Activated T-helper 9 cell treated with anti-CD3 and anti-CD28 coated beads, Interleukin-2, amount 50 U/mL, for 16 hours (primary cell): ENCODE measurements at regions not wholly inside any gene's neighbourhood (a gene's known extent, or its start where the extent isn't known, plus 50 kb on each side); places are given as distances from the start of the nearest gene placed in this dataset.
"Not testable (repeated sequence)": the region's sequence is repeated elsewhere in the genome, so short reads cannot be mapped to it uniquely, and the experiment has no call there.

Source experiments
- DNase-seq: peaks from one replicate; pipeline ENCODE4 v3.0.0-alpha.2; 2020; ENCODE audit warnings: low read depth

DNA sequence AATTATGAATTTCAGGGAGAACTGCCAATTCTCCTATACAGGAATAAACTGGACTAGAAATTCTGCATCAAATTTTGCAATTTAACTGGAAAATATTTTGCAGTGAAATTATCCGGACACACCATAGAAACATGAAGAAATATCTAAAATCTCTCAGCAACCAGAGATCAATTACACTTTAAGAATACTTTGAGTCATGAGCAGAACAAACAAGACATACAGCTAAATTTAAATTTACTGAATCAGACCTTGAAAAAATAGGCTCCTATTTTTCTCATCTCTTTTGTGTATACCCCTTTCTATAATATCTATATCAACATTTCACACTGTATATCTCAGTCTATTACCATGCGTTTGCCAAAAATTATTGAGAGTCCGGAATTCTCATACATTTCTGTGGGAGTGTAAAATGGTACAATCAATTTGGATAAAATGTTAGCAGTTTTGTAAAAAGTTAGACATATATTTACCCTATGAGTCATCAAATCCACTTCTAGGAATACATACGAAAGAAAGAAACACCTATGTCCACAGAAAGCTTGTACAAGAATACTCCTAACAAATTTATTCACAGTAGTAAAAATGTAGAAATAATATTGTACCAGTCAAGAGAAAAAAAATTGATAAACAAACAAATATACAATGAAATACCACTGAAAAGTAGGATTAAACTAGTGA is 593.1 kb upstream of the NECTIN3 start:
- DNase-seq = no peak

DNA sequence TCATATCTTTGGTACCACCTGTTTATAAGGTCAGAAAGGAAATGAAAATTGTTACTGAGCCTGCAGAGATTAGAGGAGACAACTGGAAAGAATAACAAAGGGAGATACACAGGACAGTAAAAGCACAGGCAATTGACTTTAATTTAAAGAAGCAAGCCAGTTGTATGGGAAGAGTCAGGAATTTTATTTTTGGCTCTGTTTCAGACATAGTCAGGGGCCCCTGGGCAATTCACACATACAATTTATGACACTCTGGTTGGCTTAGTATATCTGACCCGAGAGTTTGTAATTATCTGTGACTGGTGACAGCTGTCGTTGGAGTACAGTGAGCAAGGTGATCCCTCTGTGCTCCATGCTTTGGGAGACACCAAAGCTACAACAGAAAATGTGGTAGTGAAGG is 591.9 kb upstream of the NECTIN3 start:
- DNase-seq = no peak

DNA sequence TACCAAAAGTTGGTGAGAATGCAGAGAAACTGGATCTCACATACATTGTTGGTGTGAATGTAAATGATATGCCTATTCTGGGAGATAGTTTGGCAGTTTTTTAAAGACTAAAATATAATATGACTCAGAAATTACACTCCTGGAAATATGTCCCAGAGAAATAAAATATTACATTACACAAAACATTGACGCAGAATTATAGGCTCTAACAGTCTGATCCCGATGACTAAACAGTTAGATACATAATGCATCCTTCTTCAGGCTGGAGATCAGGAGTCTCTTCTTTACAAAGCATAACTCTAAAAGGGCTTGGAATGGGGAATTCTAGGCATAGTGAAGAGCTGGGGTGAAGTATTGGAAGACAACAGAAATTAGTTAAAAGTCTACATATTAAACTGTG is 586.2 kb upstream of the NECTIN3 start:
- DNase-seq = no peak

DNA sequence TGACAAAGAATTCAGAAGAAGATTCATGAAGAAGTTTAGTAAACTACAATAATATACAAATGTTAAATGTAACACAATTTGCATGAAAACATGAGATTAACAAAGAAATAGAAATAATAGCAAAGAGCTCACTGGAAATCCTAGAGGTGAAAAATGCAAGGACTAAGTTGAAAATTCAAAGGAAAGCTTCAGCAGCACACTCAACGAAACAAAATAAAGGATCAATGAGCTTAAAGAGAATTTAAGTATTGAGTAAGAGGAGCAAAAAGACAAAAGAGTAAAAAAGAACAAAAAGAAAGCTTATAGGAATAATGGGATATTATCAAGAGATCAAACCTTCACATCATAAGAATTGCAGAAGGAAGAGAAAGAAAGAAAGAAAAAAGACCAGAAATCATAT is 583.8 kb upstream of the NECTIN3 start:
- DNase-seq = no peak

DNA sequence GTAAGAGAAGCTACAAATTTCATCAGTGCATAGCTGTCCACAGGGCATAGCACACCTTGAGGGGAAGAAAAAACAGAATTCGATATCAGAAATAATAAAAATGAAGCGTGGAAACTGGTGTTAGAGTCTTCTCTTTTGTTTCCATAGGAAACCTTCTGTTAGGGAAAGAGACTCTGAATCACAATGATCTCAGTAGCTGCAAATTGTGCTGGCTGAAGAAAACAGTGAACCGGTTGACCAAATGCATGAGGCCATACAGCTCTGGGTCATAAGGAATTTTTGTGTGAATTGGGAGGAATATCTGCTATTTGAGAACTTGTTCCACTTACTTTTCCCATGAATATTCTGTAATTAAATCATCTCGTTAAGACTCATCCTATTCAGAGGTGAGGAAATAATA is 580.2 kb upstream of the NECTIN3 start:
- no peak for DNase-seq

DNA sequence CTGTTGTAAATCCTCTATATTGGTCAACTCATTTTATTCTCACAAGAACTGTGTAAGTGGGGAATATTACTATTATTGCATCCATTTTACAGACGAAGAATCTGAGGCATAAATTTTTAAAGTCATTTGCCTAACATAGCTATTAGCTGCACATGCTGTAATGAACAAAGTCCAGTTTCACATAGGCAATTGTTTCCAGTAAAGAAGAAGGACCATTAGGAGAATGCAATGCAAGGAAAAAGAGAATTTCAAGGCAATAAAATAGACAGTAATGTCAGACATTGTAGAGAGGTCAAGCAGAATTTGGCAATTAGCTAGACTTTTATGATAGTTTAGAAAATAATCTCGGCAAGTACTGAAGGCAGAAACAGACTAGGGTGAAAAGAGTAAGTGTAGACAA is 578.7 kb upstream of the NECTIN3 start:
- no peak for DNase-seq

DNA sequence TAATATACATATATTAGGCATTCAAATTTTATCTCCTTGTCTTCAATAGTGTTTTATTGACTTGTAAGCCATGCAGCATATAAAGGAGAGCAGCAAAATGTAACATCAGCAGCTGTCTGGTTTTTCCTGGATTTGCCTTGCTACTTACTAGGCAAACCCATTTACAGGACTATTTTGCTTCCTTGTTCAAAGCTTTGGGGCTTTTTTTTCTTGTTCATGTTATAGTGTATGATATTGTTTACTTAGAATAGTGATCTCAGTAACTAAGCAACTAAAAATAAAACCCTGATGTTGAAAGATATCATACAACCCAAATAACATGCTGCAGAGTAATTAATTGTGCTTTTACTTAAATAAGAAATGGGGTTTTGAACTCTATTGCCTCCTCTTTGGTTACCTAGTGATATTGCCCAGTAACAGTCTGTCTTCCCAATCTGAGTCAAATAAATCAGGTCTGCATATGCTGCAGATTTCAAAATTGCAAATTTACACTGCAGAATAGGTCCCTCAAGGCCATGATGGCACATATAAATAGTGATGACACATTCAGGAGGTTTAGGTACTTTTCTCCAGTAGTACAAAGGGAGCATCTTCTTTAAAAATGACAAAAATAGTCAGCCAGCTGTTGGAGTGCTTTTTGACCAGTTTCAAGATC is 578.1 kb upstream of the NECTIN3 start:
- no peak for DNase-seq

DNA sequence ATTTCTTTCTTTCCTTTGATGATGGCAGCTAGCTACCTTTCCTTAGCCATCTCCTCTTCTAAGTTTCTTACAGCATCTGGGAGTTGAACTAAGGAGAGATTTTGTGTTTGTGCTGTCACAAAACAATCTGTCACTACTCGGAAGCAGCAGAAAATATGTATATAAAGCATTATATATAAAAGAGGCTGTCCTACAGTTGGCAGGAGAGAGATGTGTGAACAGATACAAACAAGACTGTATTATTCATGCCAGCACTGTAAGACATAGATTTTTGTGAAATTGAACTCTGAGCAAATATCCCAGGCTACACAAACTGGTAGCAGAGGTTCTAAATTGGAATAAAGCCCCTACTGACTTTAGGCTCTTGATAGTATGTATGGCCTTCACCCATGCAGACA is 577.5 kb upstream of the NECTIN3 start:
- DNase-seq = no peak

DNA sequence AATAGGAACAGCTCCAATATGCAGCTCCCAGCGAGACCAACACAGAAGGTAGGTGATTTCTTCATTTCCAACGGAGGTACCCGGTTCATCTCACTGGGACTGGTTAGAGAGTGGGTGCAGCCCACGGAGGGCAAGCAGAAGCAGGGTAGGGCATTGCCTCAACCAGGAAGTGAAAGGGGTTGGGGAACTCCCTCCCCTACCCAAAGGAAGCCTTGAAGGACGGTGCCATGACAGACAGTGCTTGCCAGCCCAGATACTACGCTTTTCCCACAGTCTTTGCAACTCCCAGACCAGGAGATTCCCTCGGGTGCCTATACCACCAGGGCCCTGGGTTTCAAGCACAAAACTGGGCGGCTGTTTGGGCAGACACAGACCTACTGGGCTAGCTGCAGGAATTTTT is 576.9 kb upstream of the NECTIN3 start:
- no peak for DNase-seq

DNA sequence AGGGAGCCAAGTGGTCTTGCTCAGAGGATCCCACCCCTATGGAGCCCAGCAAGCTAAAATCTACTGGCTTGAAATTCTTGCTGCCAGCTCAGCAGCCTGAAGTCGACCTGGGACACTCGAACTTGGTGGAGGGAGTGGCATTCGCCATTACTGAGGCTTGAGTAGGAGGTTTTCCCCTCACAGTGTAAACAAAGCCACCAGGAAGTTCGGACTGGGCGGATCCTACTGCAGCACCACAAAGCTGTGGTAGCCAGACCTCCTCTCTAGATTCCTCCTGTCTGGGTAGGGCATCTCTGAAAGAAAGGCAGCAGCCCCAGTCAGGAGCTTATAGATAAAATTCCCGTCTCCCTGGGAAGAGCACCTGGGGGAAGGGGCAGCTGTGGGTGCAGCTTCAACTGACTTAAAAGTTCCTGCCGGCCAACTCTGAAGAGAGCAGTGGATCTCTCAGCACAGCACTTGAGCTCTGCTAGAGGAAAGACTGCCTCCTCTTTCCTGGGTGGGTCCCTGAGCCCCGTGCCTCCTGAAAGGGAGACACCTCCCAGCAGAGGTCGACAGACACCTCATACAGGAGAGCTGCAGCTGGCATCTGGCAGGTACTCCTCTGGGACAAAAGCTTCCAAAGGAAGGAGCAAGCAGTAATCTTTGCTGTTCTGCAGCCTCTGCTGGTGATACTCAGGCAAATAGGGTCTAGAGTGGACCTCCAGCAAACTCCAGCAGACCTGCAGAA is 576.3 kb upstream of the NECTIN3 start:
- DNase-seq = no peak

DNA sequence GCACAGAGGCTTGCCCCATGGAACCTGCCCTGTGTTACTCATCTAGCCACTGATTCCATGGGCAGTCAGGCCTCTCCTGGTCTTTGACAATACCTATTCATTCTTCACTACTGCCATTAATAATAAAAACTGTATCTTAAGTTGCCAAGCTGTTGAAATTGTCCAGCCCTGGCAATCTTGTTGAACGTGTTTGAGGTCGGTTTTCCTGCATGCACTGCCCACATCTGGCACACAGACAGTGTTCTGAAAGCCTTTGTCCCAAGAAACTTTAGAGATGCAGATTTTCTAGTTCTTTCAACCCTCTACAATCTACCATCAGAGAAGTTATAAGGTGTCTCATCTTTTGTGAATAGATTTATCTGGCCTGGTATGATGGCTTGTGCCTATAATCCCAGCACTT is 567.2 kb upstream of the NECTIN3 start:
- DNase-seq = no peak

DNA sequence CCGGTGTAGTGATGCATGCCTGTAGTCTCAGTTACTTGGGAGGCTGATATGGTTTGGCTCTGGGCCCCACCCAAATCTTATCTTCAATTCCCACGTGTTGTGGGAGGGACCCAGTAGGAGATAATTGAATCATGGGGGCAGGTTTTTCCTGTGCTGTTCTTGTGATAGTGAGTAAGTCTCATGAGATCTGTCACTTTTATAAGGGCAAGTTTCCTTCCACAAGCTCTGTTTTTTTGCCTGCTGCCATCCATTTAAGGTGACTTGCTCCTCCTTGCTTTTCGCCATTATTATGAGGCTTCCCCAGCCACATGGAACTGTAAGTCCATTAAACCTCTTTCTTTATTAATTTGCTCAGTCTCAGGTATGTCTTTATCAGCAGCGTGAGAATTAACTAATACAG is 566.7 kb upstream of the NECTIN3 start:
- DNase-seq = no peak

DNA sequence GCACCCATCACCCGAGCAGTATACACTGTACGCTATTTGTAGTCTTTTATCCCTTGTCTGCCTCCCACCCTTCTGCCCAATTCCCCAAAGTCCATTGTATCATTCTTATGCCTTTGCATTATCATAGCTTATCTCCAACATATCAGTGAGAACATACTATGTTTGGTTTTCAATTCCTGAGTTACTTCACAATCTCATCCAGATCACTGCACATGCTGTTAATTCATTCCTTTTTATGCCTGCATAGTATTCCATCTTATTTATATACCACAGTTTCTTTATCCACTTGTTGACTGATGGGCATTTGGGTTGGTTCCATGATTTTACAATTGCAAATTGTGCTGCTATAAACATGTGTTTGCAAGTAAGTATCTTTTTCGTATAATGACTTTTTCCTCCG is 564.7 kb upstream of the NECTIN3 start:
- no peak for DNase-seq

DNA sequence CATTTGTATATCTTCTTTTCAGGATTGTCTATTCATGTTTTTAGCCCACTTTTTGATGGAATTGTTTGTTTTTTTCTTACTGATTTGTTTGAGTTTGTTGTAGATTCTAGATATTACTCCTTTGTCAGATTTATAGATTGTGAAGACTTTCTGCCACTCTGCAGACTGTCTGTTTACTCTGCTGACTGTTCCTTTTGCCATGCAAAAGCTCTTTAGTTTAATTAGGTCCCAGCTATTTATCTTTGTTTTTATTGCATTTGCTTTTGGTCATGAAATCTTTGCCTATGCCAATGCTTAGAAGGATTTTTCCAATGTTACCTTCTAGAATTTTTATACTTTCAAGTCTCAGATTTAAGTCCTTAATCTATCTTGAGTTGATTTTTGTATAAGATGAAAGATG is 564.0 kb upstream of the NECTIN3 start:
- not testable (repeated sequence) for DNase-seq

DNA sequence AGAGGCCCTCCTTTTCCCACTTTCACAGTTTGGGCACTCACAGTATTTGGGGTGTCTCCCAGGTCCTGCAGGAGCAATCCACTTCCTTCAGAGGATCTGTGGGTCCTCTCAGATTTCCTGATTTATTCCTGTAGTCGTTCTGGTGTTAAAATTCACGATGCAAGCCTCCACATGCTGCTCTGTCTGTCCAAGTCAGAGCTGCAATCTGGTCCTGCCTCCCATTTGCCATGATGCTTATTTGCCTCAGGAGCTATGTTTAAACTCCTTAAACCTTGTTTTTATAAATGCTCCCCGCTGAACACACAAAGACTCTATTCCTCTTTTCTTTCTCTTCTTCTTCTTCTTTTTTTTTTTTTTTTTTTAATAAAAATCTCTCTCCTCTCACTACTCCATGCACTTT is 558.7 kb upstream of the NECTIN3 start:
- no peak for DNase-seq

DNA sequence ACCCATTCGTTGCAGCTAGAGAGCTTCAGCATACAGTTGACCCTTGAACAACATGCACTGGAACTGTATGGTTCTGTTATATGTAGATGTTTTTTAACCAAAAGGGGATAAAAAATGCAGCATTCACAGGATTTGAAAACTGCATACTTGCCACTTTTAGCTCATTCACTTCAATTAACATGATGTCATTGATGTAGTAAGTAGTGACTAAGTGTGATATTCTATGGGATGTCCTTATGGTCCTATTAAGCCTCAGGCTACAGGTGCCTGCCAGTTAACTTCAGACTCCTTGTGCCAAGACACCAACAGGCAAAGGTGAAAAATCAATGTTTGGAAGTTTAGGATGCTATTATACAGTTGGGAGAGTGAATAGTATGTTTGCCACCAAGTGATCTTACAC is 553.6 kb upstream of the NECTIN3 start:
- DNase-seq = no peak

DNA sequence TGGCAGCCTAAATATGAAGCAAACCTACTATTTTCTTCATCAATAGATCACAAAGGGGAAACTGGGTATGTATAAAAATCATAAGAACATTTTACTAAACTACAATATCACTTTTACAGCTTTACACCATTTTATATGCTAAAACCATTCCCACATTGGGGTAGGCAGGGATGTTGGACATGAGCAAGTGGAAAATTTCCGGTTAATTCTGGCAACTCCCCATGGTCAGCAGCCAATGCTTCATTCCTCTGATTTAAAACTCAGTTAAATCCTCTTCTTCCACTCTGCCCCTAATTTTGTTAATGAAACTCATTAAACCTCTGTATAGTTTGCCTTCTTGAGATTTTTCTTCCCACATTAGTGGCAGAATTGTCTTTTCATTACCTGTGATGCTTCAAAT is 552.5 kb upstream of the NECTIN3 start:
- no peak for DNase-seq

DNA sequence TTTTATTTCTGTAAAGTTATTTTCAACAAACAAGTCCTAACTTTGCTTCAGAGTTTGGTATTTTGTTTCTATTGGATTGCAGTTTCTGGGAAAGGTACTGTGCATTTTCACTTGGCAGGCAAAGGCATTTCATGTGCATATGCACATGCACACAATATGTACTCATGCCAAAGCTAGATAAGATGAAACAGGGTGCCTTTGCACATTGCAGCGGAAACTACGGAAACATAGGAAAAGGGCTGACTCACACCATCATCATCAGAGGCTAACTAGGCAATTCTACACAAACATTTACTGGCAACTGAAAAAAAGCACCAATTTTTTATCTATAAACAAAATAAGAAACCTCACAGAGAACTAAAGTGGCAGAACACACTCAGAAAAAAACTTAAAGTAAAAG is 550.6 kb upstream of the NECTIN3 start:
- no peak for DNase-seq

DNA sequence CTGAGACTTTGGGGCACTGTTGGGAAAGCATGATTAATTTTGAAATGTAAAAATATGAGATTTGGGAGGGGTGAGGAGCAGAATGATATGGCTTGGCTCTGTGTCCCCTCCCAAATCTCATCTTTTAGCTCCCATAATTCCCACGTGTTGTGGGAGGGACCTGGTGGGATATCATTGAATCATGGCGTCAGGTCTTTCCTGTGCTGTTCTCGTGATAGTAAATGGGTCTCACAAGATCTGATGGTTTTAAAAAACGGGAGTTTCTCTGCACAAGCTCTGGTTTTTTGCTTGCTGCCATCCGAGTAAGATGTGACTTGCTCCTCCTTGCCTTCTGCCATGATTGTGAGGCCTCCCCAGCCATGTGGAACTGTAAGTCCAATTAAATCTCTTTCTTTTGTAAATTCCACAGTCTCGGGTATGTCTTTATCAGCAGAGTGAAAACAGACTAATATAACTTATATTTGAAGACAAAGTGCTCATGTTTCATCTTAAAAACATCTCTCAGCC is 546.0 kb upstream of the NECTIN3 start:
- not testable (repeated sequence) for DNase-seq

DNA sequence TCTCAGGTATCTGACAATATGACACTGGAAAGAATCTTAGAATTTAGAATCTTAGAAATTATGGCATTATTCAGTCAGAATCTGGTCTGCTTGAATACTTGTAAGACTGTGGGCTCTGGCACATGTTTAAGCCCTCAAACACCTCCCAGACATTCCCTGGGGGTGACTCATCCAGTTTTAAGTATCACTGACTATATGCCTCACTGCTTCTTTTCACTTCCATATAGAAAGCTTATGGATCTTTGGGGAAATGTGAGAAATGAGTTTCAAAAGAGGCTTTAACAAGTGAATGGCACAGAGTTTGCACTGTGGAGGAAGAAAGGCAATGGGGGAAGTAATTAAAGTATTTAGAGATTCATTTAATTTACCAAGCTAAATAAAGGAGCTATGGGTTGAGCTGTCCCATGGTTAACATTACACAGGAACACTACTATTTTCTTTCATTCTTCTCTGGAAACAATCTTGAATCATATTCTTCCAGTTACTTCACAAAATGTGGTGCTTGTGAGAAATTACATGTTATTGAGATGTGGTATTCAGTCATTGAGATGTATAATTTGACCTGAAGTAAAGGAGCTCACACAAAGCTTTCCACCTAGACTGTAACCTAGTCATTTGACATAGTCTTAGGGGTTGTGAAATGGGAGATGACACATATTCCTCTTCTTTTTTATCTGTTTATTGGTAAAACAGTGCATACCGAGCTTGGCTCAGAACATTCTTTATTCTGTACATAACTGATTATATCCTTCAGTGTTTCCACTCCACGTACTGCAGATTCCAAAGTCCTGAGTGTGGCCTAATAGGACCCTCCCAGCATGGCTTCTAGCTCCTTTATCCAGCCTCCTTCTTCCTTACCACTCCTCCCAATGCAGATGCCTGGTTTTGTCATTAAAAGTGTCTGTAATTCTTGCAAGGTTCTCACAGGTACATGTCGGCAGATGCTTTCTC is 544.6 kb upstream of the NECTIN3 start:
- DNase-seq = no peak

DNA sequence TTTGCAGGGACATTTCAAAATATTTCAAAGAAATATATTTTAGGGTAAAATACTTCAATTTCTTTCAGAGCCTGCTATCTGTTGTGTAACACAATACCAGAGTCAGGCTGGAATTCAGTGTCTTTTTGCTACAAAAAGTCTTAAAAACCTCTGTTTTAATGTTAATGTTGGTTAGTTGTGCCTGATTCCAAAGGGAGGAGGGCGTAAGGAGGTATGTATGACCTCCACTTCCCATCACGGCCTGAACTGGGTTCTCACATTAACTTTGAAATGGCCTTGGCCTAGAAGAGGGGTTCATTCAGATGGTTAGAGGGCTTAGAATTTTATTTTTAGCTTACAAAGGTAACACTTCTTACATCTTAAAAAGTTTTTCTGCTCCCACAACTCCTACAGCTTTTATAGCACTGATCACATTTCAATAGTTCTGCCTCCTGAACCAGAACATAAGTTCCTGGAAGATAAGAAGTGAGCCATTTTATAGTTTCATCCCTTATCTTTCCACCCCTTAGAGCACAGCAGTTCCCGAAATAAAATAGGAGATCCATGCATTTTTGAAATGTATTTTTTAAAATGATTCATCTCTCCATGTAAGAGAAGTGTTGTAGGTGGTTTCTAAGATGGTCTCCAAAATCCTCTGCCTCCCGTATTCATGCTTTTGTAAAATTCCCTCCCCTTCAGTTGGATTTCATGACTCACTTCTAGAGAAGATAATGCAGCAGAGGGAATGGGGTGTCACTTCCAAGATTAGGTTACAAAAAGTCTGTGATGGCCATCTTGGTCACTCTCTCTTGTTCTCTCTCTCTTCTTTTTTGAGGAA is 543.1 kb upstream of the NECTIN3 start:
- no peak for DNase-seq
